ENCODE measurements at regions not wholly inside any gene's neighbourhood (a gene's known extent, or its start where the extent isn't known, plus 50 kb on each side); places are given as distances from the start of the nearest gene placed in this dataset.
"Not testable (repeated sequence)": the region's sequence is repeated elsewhere in the genome, so short reads cannot be mapped to it uniquely, and the experiment has no call there.

DNA sequence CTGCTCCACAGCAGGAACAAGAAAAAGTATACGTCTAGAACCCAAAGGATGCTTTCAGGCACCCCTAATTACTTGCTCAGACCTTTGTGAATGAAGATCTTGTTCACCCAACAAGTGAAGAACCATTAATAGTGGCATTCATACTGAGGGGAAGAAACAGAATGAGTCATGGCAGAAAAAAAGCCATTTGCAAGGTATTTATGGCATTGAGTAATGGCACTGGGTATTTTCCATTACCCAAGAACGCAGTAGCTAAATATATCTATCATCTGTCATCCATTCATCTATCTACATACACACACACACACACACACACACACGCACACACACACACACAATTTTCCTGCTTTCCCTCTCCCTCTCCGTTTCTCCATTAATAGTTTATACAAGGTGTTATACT is 56.4 kb upstream of the XIRP2 start:
- Mint-ChIP-seq H3K4me3 (no peak overlapping the region), H3K4me1 (no peaks in the 10 kb centered on the region), H3K9me3 (no peaks in the 10 kb centered on the region), H3K27ac (no peak overlapping the region), H3K27me3 (no peaks in the 10 kb centered on the region), H3K36me3 (no peaks in the 10 kb centered on the region)

- H3K9me3 Mint-ChIP-seq, result no peaks in the 10 kb centered on the region
- no peaks in the 10 kb centered on the region for H3K36me3 Mint-ChIP-seq
- no peak overlapping the region for H3K4me3 Mint-ChIP-seq
- no peaks in the 10 kb centered on the region for H3K4me1 Mint-ChIP-seq
- no peak overlapping the region for H3K27ac Mint-ChIP-seq
- H3K27me3 Mint-ChIP-seq, result no peaks in the 10 kb centered on the region
Observed at GRCh38 chr2:166825914-166826313, 62.4 kb upstream of the XIRP2 start.

- Mint-ChIP-seq H3K36me3 (no peaks in the 10 kb centered on the region), H3K4me1 (no peaks in the 10 kb centered on the region), H3K4me3 (no peak overlapping the region), H3K27ac (no peak overlapping the region), H3K27me3 (no peaks in the 10 kb centered on the region), H3K9me3 (no peaks in the 10 kb centered on the region)
Observed at GRCh38 chr2:166814335-166814734, 73.9 kb upstream of the XIRP2 start.

- Mint-ChIP-seq H3K4me1 (no peaks in the 10 kb centered on the region), H3K27ac (no peak overlapping the region), H3K4me3 (no peak overlapping the region), H3K9me3 (no peaks in the 10 kb centered on the region), H3K36me3 (no peaks in the 10 kb centered on the region), H3K27me3 (no peaks in the 10 kb centered on the region)
Observed at GRCh38 chr2:166812166-166812891, 76.0 kb upstream of the XIRP2 start.

DNA sequence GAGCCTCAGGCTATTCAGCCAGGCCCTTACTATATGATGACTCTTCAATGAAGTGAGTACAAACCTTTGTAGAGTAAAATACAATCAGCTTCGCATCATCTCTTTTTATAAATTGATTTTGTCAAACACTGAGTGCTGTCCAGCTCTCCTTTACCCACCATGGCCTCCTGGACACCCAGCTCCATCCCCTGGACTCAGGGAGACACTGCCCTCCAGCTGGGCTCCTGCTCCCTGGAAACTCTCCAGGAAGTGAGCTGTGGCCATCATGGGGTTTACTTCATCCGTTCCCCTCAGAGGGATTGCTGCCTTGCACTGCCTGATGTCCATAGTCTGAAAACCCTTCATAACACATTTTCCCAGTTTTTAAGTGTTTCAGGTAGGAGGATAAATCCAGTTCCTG is 82.5 kb upstream of the XIRP2 start:
- Mint-ChIP-seq H3K27me3 (no peaks in the 10 kb centered on the region), H3K4me1 (peaks cover 22% of the 10 kb centered on the region), H3K9me3 (no peaks in the 10 kb centered on the region), H3K4me3 (no peak overlapping the region), H3K27ac (no peak overlapping the region), H3K36me3 (no peaks in the 10 kb centered on the region)

DNA sequence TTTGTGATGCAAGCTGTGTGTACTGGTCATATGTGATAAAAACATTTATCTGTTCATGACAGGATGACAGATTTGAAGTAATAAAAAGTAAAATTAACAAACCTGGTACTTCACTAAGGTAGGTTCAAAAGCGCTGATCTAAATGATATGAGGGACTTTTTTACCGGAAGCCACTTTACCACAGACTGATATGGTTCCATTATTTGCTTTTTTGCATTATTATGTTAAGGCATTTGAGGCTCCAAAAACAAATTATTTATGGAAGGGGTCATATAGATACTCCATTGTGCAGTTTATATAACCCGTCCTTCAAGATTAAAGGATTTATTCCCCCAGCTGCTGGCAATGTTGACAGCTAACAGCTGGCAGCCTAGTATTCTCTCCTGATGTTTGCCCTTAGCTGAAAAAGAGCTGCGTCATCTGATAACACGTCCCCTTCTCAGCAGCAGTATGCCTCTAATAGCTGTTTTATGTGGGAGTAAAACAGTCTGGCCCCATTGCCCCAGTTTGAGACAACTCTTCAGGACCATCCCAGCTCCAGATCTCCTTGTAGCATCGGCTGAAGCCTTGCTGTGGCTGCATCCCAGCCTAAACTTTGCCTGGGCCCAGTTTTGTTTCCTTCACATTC is 84.8 kb upstream of the XIRP2 start:
- Mint-ChIP-seq H3K27me3 (no peaks in the 10 kb centered on the region), H3K9me3 (no peaks in the 10 kb centered on the region), H3K36me3 (no peaks in the 10 kb centered on the region), H3K27ac (no peak overlapping the region), H3K4me1 (peaks cover 22% of the 10 kb centered on the region), H3K4me3 (peak overlapping the region; percentile 51)

GRCh38 chr2:166802475-166802874 is 85.8 kb upstream of the XIRP2 start:
- H3K9me3 Mint-ChIP-seq, result no peaks in the 10 kb centered on the region
- no peaks in the 10 kb centered on the region for H3K36me3 Mint-ChIP-seq
- peaks cover 22% of the 10 kb centered on the region for H3K4me1 Mint-ChIP-seq
- H3K27ac Mint-ChIP-seq, result peak overlapping the region; percentile 41
- no peaks in the 10 kb centered on the region for H3K27me3 Mint-ChIP-seq
- H3K4me3 Mint-ChIP-seq, result no peak overlapping the region

DNA sequence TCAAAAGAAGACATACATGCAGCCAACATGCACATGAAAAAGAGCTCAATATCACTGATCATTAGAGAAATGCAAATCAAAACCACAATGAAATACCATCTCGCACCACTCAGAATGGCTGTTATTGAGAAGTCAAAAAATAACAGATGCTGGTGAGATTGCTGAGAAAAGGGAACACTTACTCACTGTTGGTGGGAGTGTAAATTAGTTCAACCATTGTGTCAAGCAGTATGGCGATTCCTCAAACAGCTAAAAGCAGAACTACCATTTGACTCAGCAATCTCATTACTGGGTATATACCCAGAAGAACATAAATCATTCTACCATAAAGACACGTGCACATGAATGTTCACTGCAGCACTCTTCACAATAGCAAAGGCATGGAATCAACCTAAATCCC is 95.5 kb upstream of the XIRP2 start:
- Mint-ChIP-seq H3K4me1 (no peaks in the 10 kb centered on the region), H3K27me3 (no peaks in the 10 kb centered on the region), H3K27ac (no peak overlapping the region), H3K36me3 (no peaks in the 10 kb centered on the region), H3K9me3 (no peaks in the 10 kb centered on the region), H3K4me3 (no peak overlapping the region)

GRCh38 chr2:166786707-166787106 is 101.6 kb upstream of the XIRP2 start:
- Mint-ChIP-seq H3K9me3 (no peaks in the 10 kb centered on the region), H3K4me3 (no peak overlapping the region), H3K4me1 (no peaks in the 10 kb centered on the region)

DNA sequence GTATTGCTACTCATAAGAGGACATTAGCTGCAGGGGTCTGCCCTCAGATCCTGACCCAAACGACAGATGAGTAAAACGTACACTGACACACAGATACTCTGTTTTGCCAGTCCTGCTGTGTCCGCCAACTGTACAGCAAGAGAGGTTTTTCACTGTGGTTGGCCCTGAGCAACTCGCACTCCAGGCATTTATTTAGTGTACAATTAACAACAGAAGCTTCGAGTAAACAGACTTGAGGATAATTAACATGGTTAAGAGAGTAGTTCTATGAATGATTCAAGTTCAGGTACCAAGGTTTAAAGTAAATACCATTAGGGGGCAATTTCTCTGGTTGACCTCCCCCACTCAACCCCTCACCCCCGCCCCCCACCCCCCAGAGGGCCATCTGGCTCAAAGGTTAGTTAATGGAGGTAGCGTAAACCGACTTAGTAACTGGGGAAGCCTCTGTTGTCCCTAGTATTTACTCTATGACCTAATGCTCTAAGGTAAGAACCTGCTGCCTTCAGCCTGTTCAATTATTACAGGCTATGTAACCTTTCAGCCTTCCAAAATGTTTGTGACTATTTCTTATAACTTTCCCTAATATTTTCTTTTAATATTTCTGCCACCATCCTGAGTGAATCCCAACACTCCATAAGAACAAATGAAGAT is 103.9 kb upstream of the XIRP2 start:
- no peaks in the 10 kb centered on the region for H3K27me3 Mint-ChIP-seq

More at GRCh38 chr2:166786707-166787106, 101.6 kb upstream of the XIRP2 start:
- Mint-ChIP-seq H3K27me3 (no peaks in the 10 kb centered on the region), H3K36me3 (no peaks in the 10 kb centered on the region), H3K27ac (no peak overlapping the region)

GRCh38 chr2:166775176-166775575 is 113.1 kb upstream of the XIRP2 start:
- no peaks in the 10 kb centered on the region for H3K9me3 Mint-ChIP-seq
- H3K27me3 Mint-ChIP-seq, result no peaks in the 10 kb centered on the region
- H3K4me3 Mint-ChIP-seq, result no peak overlapping the region
- no peaks in the 10 kb centered on the region for H3K4me1 Mint-ChIP-seq
- no peak overlapping the region for H3K27ac Mint-ChIP-seq
- no peaks in the 10 kb centered on the region for H3K36me3 Mint-ChIP-seq

More for the DNA sequence above, 103.9 kb upstream of the XIRP2 start:
- Mint-ChIP-seq H3K36me3 (no peaks in the 10 kb centered on the region), H3K27ac (no peak overlapping the region), H3K9me3 (no peaks in the 10 kb centered on the region), H3K4me3 (no peak overlapping the region), H3K4me1 (no peaks in the 10 kb centered on the region)

GRCh38 chr2:166773308-166773949 is 114.9 kb upstream of the XIRP2 start:
- Mint-ChIP-seq H3K27ac (no peak overlapping the region), H3K4me1 (no peaks in the 10 kb centered on the region), H3K9me3 (no peaks in the 10 kb centered on the region), H3K4me3 (no peak overlapping the region), H3K36me3 (no peaks in the 10 kb centered on the region), H3K27me3 (no peaks in the 10 kb centered on the region)

DNA sequence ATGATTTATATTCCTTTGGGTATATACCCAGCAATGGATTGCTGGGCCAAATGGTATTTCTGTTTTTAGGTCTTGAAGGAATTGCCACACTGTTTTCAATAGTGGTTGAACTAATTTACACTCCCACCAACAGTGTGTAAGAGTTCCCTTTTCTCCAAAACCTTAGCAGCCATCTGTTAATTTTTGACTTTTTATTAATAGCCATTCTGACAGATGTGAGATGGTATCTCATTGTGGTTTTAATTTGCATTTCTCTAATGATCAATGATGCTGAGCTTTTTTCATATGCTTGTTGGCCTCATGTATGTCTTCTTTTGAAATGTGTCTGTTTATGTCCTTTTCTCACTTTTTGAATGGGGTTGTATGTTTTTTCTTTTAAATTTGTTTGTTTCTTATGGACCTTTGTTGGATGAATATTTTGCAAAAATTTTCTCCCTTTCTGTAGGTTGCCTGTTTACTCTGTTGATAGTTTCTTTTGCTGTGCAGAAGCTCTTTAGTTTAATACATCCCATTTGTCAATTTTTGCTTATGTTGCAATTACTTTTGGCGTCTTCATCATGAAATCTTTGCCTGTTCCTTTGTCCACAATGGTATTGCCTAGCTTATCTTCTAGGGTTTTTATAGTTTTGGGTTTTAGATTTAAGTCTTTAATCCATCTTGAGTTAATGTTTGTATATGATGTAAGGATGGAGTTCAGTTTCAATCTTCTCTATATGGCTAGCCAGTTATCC is 119.7 kb upstream of the XIRP2 start:
- no peaks in the 10 kb centered on the region for H3K4me1 Mint-ChIP-seq
- no peaks in the 10 kb centered on the region for H3K9me3 Mint-ChIP-seq
- no peaks in the 10 kb centered on the region for H3K27me3 Mint-ChIP-seq
- H3K36me3 Mint-ChIP-seq, result no peaks in the 10 kb centered on the region
- H3K27ac Mint-ChIP-seq, result no peak overlapping the region
- no peak overlapping the region for H3K4me3 Mint-ChIP-seq

DNA sequence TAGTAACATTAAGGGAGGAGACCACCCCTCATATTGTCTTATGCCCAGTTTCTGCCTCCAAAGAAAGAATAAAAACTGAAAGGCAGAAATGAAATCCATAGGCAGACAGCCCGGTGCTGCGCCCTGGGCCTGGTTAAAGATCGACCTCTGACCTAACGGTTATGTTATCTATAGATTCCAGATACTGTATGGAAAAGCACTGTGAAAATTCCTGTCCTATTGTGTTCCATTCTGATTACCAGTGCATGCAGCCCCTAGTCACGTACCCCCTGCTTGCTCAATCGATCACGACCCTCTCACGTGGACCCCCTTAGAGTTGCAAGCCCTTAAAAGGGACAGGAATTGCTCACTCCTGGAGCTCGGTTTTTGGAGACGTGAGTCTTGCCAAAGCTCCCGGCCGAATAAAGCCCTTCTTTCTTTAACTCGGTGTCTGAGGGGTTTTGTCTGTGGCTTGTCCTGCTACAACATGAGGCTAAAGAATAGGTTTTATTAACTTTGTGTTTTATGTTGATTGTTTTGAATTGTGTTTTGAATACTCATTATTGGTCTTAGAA is 121.4 kb upstream of the XIRP2 start:
- not testable (repeated sequence) for H3K4me3 Mint-ChIP-seq, H3K27me3 Mint-ChIP-seq, H3K36me3 Mint-ChIP-seq, H3K9me3 Mint-ChIP-seq, H3K27ac Mint-ChIP-seq, H3K4me1 Mint-ChIP-seq

DNA sequence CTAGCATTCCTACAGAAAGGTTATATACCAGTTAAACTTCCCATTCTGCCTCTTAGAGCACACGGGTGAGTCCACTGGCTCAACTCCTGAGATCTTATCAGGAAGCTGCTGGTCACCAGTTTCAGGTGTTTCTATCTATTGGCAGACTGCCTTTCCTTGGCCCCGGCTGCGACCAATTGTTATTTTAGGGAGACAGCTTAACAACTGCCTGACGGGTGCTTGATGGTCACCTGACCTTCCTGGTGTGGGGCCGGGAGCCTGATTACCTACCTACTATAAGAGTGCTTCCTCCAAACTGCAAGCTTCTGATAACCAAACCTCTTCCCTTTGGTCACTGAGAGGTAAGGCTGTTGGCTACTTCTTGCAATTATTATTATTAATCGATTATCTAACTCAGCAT is 122.1 kb upstream of the XIRP2 start:
- no peaks in the 10 kb centered on the region for H3K36me3 Mint-ChIP-seq
- no peak overlapping the region for H3K4me3 Mint-ChIP-seq
- no peaks in the 10 kb centered on the region for H3K4me1 Mint-ChIP-seq
- no peak overlapping the region for H3K27ac Mint-ChIP-seq
- H3K27me3 Mint-ChIP-seq, result no peaks in the 10 kb centered on the region
- no peaks in the 10 kb centered on the region for H3K9me3 Mint-ChIP-seq

Data from activated naive CD4-positive, alpha-beta T cell treated with anti-CD3 and anti-CD28 coated beads, Interleukin-2, amount 50 U/mL, for 24 hours (primary cell).